ENCODE measurements at regions not wholly inside any gene's neighbourhood (a gene's known extent, or its start where the extent isn't known, plus 50 kb on each side); places are given as distances from the start of the nearest gene placed in this dataset.

DNA sequence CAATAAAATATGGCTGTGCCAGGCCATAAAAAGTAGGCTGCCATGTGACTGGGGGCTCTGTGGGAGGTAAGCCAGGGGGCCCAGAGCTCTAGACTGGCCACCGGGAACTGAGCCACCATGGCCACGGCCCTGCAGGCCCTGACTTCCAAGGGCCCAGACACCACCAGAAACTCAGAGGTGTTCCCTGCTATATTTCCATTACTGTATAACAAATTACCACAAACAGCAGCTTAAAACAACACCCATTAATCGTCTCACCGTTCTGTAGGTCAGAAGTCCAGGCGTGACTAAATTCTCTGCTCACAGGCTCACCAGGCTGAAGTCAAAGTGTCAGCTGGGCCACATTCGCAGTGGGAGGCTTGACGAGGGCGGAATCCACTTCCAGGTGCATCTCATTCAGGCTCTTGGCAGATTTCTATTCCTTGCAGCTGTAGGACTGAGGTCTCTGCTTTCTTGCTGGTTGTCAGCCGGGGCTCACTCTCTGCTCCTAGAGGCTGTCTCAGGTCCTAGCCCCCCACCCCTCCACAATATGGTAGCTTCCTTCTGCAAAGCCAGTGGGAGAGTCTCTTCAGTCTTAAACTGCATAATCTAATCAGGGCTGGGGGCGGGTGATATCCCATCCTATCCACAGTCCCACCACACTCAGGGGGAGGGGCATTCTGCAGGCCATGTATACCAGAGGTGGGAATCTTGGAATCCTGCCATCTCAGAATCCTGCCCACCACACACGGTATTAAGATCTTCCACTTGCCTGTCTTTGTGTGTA is 125.4 kb downstream of the C5orf15 start:
- Histone ChIP-seq H3F3A (ENCODE audit: insufficient read depth, low read length, poor library complexity, severe bottlenecking) (no peaks in the 10 kb centered on the region), H3K9ac (ENCODE audit: low read length) (no peak overlapping the region), H3K4me2 (ENCODE audit: low read length) (no peak overlapping the region), H3K9me2 (ENCODE audit: insufficient read depth, low read length) (no peaks in the 10 kb centered on the region), H3K27ac (ENCODE audit: low read length) (no peak overlapping the region), H3K27me3 (ENCODE audit: insufficient read depth, low read depth, low read length) (no peaks in the 10 kb centered on the region), H4K20me1 (ENCODE audit: insufficient read depth) (no peaks in the 10 kb centered on the region), H3K9me3 (ENCODE audit: low read length) (no peaks in the 10 kb centered on the region), H3K79me2 (replicated peaks; ENCODE audit: insufficient read depth, low read length) (no peaks in the 10 kb centered on the region), H3K36me3 (ENCODE audit: insufficient read depth, low read length) (no peaks in the 10 kb centered on the region), H2AFZ (ENCODE audit: low read depth, low read length) (no peak overlapping the region), H3K4me3 (ENCODE audit: low read length) (no peak overlapping the region)
- TF ChIP-seq EZH2 (IDR thresholded peaks at IDR 0.05; ENCODE audit: borderline replicate concordance, insufficient read depth, low read length, poor library complexity, severe bottlenecking) (no peak), POLR2AphosphoS5 (IDR thresholded peaks at IDR 0.05) (no peak), SMC3 (conservative IDR thresholded peaks at IDR 0.05; ENCODE audit: poor library complexity) (no peak)

DNA sequence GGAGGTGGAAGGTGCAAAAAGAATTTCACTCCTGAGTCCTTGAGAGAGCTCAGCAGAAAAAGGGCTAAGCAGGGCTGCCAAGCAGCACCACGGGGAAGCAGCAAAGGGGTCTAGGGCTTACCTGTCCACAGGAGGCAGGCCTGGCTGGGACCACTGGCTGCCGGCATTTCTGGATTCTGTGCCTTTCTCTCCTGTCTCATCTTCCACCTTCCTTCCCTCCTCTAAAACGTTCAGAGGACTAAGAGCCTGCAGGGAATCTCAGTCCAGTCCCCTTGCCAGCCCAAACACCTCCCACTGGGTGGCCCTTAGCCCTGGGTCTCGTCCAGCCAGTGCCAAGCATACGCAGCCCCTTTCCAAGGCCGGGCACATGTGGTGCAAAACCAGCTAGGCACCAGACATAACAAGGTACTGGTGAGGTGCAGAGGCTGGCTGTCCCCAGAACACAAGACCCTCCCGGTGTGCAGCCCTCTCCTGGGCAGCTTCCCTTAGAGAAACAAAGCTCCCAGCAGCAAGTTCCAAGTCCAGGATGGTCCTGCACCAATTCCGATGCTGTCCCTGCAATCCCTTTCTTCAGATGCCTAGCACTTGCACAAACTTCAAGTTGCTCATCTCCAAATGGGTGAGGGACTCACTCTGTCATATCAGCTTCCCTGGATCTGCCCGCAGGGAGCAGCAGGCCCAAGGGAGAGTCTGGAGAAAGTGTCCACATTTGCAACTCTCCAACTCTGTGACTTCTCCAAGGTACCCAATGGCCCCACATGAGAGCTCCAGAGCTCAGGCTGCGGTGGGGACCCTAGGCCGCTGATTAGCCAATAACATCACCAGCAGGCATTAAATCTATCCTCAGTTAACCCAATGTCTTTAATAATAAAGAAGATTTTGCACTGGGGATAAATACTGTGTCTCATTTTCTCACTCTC is 126.3 kb downstream of the C5orf15 start:
- H2AFZ ChIP-seq (ENCODE audit: low read depth, low read length) = no peak overlapping the region
- no peak overlapping the region for H3K27ac ChIP-seq (ENCODE audit: low read length)
- H3K27me3 ChIP-seq (ENCODE audit: insufficient read depth, low read depth, low read length) = no peaks in the 10 kb centered on the region
- no peaks in the 10 kb centered on the region for H3K36me3 ChIP-seq (ENCODE audit: insufficient read depth, low read length)
- H3K79me2 ChIP-seq (replicated peaks; ENCODE audit: insufficient read depth, low read length) = no peaks in the 10 kb centered on the region
- H3K9me2 ChIP-seq (ENCODE audit: insufficient read depth, low read length) = no peaks in the 10 kb centered on the region
- no peak overlapping the region for H3K4me2 ChIP-seq (ENCODE audit: low read length)
- no peaks in the 10 kb centered on the region for H4K20me1 ChIP-seq (ENCODE audit: insufficient read depth)
- no peaks in the 10 kb centered on the region for H3F3A ChIP-seq (ENCODE audit: insufficient read depth, low read length, poor library complexity, severe bottlenecking)
- H3K4me3 ChIP-seq (ENCODE audit: low read length) = no peak overlapping the region
- no peak overlapping the region for H3K9ac ChIP-seq (ENCODE audit: low read length)
- H3K9me3 ChIP-seq (ENCODE audit: low read length) = no peaks in the 10 kb centered on the region
- no peak for TF ChIP-seq EP300 (conservative IDR thresholded peaks at IDR 0.05; ENCODE audit: poor library complexity, severe bottlenecking)
- TF ChIP-seq RAD21 (conservative IDR thresholded peaks at IDR 0.05) = no peak
- TF ChIP-seq MXI1 (conservative IDR thresholded peaks at IDR 0.05; ENCODE audit: poor library complexity, severe bottlenecking) = no peak
- TF ChIP-seq, protein P1, sequence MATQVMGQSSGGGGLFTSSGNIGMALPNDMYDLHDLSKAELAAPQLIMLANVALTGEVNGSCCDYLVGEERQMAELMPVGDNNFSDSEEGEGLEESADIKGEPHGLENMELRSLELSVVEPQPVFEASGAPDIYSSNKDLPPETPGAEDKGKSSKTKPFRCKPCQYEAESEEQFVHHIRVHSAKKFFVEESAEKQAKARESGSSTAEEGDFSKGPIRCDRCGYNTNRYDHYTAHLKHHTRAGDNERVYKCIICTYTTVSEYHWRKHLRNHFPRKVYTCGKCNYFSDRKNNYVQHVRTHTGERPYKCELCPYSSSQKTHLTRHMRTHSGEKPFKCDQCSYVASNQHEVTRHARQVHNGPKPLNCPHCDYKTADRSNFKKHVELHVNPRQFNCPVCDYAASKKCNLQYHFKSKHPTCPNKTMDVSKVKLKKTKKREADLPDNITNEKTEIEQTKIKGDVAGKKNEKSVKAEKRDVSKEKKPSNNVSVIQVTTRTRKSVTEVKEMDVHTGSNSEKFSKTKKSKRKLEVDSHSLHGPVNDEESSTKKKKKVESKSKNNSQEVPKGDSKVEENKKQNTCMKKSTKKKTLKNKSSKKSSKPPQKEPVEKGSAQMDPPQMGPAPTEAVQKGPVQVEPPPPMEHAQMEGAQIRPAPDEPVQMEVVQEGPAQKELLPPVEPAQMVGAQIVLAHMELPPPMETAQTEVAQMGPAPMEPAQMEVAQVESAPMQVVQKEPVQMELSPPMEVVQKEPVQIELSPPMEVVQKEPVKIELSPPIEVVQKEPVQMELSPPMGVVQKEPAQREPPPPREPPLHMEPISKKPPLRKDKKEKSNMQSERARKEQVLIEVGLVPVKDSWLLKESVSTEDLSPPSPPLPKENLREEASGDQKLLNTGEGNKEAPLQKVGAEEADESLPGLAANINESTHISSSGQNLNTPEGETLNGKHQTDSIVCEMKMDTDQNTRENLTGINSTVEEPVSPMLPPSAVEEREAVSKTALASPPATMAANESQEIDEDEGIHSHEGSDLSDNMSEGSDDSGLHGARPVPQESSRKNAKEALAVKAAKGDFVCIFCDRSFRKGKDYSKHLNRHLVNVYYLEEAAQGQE (IDR thresholded peaks at IDR 0.05; ENCODE audit: borderline replicate concordance) = no peak
- no peak for TF ChIP-seq POLR2AphosphoS5 (IDR thresholded peaks at IDR 0.05)
- no peak for TF ChIP-seq EZH2 (IDR thresholded peaks at IDR 0.05; ENCODE audit: borderline replicate concordance, insufficient read depth, low read length, poor library complexity, severe bottlenecking)
- TF ChIP-seq, protein P2, sequence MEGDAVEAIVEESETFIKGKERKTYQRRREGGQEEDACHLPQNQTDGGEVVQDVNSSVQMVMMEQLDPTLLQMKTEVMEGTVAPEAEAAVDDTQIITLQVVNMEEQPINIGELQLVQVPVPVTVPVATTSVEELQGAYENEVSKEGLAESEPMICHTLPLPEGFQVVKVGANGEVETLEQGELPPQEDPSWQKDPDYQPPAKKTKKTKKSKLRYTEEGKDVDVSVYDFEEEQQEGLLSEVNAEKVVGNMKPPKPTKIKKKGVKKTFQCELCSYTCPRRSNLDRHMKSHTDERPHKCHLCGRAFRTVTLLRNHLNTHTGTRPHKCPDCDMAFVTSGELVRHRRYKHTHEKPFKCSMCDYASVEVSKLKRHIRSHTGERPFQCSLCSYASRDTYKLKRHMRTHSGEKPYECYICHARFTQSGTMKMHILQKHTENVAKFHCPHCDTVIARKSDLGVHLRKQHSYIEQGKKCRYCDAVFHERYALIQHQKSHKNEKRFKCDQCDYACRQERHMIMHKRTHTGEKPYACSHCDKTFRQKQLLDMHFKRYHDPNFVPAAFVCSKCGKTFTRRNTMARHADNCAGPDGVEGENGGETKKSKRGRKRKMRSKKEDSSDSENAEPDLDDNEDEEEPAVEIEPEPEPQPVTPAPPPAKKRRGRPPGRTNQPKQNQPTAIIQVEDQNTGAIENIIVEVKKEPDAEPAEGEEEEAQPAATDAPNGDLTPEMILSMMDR (IDR thresholded peaks at IDR 0.05; ENCODE audit: poor library complexity, severe bottlenecking) = no peak
- TF ChIP-seq TAF1 (IDR thresholded peaks at IDR 0.05; ENCODE audit: low read depth) = no peak
- TF ChIP-seq SMC3 (conservative IDR thresholded peaks at IDR 0.05; ENCODE audit: poor library complexity) = no peak

All from neural cell (in vitro differentiated cells).